NB4 (cell line): ENCODE measurements at regions not wholly inside any gene's neighbourhood (a gene's known extent, or its start where the extent isn't known, plus 50 kb on each side); places are given as distances from the start of the nearest gene placed in this dataset.

ENCODE experiments used
- DNase-seq: peaks from one replicate; pipeline ENCODE4 v3.0.0; 2010; ENCODE audit warnings: low read depth
- H3K4me3 ChIP-seq: one replicate; pipeline ENCODE4 v1.5.1; 2011; ENCODE audit warnings: mild to moderate bottlenecking, low read depth, low read length, moderate library complexity
- CTCF ChIP-seq: IDR thresholded peaks from one replicate; pipeline ENCODE4 v1.5.1; 2012; ENCODE audit warnings: low read depth, low read length
- MAX ChIP-seq: IDR thresholded peaks from 2 replicates; pipeline ENCODE4 v1.6.1; 2011; ENCODE audit warnings: low read depth, low read length
- MYC ChIP-seq: IDR thresholded peaks from 2 replicates; pipeline ENCODE4 v1.6.1; 2011; ENCODE audit warnings: low read depth, low read length
- POLR2A ChIP-seq: IDR thresholded peaks from 2 replicates; pipeline ENCODE4 v1.6.1; 2011; ENCODE audit warnings: mild to moderate bottlenecking; ENCODE audit not compliant: insufficient read length; ENCODE audit errors: extremely low read depth

- H3K4me3 ChIP-seq, result no peak overlapping the region
- no peak for DNase-seq
- TF ChIP-seq POLR2A (no peak), CTCF (no peak), MYC (no peak), MAX (no peak)
These were observed 1066.0 kb upstream of the ADGRL3 start for GRCh38 chr4:60134099-60134498.

- DNase-seq, result no peak
- TF ChIP-seq MYC, result no peak
- TF ChIP-seq CTCF, result no peak
- TF ChIP-seq MAX, result no peak
- TF ChIP-seq POLR2A, result no peak
- H3K4me3 ChIP-seq, result no peak overlapping the region
These were observed 1045.0 kb upstream of the ADGRL3 start for GRCh38 chr4:60155088-60155487.

GRCh38 chr4:60173103-60173502 is 1027.0 kb upstream of the ADGRL3 start:
- H3K4me3 ChIP-seq, result no peak overlapping the region
- no peak for TF ChIP-seq MYC
- no peak for DNase-seq

DNA sequence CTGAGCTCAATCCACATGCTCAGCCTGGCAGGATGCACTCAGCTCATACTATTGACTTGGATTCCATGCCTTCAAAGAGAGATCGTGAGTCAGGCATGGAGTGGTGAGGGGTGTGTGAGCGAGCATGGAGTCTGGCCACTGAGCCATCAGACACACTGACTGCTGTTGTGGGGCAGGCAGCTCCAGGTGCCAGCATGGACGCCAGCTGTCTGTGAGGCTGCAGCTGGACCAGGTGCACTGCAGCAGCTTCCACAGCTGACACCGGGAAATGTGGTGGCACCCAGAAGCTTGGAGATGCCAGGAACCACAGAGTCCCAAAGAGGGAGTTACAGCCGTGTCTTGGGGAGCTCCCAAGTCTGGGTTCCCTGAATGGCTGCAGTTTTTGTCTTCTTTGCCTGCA is 1026.4 kb upstream of the ADGRL3 start:
- H3K4me3 ChIP-seq, result no peak overlapping the region
- TF ChIP-seq POLR2A, result no peak
- TF ChIP-seq MYC, result no peak
- no peak for TF ChIP-seq CTCF
- TF ChIP-seq MAX, result no peak
- DNase-seq, result no peak

DNA sequence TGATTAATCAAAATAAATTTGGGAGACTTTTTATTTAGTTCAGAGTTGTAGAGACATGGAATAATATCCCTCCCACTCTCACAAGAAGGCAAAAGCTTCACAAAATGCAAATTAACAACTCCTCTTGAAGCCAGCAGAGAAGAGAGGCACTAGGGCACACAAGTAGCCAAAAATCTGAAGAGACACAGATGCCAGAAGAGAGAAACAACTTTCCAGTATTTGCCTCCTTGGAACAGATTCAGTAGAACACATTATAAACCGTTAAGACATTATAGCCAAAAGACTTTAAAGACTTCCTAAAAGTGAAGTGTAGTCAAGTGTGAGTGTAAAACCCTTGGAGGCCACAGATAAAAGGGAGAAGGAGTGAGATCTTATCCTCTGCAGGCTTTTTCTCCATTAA is 1024.9 kb upstream of the ADGRL3 start:
- DNase-seq, result no peak
- TF ChIP-seq POLR2A (no peak), CTCF (no peak), MYC (no peak), MAX (no peak)
- no peak overlapping the region for H3K4me3 ChIP-seq

DNA sequence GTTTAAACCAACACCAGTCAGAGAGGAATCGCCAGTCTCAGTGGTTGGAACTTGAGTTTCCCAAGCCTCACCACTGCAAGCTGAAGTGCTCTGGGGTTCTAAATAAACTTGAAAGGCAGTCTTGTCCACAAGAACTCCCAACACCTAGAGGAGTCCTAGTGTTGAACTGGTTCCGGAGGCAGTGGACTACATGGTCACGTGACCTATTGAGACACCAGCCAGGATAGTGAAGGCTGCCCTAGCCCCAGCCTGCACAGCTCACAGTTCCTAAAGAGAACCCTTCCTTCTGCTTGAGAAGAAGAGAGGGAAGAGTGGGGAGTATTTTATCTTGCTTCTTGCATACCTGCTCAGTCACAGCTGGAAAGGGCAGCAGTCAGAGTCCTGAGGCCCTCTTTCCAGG is 1012.7 kb upstream of the ADGRL3 start:
- TF ChIP-seq CTCF, result no peak
- no peak for TF ChIP-seq MYC
- no peak for TF ChIP-seq MAX
- TF ChIP-seq POLR2A, result no peak
- no peak overlapping the region for H3K4me3 ChIP-seq
- DNase-seq, result no peak
